GM12873 (cell line): ENCODE measurements at regions not wholly inside any gene's neighbourhood (a gene's known extent, or its start where the extent isn't known, plus 50 kb on each side); places are given as distances from the start of the nearest gene placed in this dataset.

Experiments
- CTCF ChIP-seq: IDR thresholded peaks from 2 replicates; pipeline ENCODE4 v1.5.1; 2012; ENCODE audit warnings: low read depth, mild to moderate bottlenecking, moderate library complexity, low read length, control low read depth; ENCODE audit not compliant: insufficient read depth; ENCODE audit errors: missing control alignments

- TF ChIP-seq CTCF = no peak
Measured at GRCh38 chr1:69055194-69055593, 512.5 kb upstream of the LRRC7 start.

GRCh38 chr1:69058454-69058853 lies 509.3 kb upstream of the LRRC7 start:
- no peak for TF ChIP-seq CTCF

GRCh38 chr1:69070660-69071373 lies 496.9 kb upstream of the LRRC7 start:
- no peak for TF ChIP-seq CTCF

GRCh38 chr1:69073176-69073575 lies 494.5 kb upstream of the LRRC7 start:
- TF ChIP-seq CTCF = peak; percentile 22

- TF ChIP-seq CTCF = no peak
Measured at GRCh38 chr1:69076631-69077030, 491.1 kb upstream of the LRRC7 start.

GRCh38 chr1:69077198-69077597 lies 490.5 kb upstream of the LRRC7 start:
- TF ChIP-seq CTCF = no peak

- no peak for TF ChIP-seq CTCF
Measured at GRCh38 chr1:69077633-69078032, 490.1 kb upstream of the LRRC7 start.
